K562 (cell line): ENCODE measurements at regions not wholly inside any gene's neighbourhood (a gene's known extent, or its start where the extent isn't known, plus 50 kb on each side); places are given as distances from the start of the nearest gene placed in this dataset.

Experiments
- ATAC-seq: fragments of 200-7000 bp; cut with Tn5 transposase; 3 replicates; pipeline ENCODE4 v1.9.1; 2020; ENCODE audit warnings: moderate library complexity
- BruUV-seq: library from RNA; stranded (reverse); fragments of 400-500 nt; replicated peaks from 2 replicates; lab custom pipeline; 2021; lab: Mats Ljungman, UMichigan
- CTCF ChIA-PET: fragments of 300-600 bp; formaldehyde crosslinking; extraction: SDS; loops from one replicate; lab custom pipeline; 2021; ENCODE audit warnings: low intra/inter-chr PET ratio; lab: Yijun Ruan, JAX
- POLR2A ChIA-PET: fragments of 300-600, 350-650 bp; sonication (Branson Sonifier 250); formaldehyde crosslinking; extraction: SDS; loops from one replicate; lab custom pipeline; 2021; ENCODE audit warnings: antibody characterized with exemption, inconsistent platforms; lab: Yijun Ruan, JAX
- DNase-seq, 4 experiments: peaks; one replicate each; pipeline versions ENCODE4 v3.0.0 to v3.0.0-alpha.2; 2011 to 2018; ENCODE audit warnings: low spot score in 3 of 4, mixed read lengths in 3 of 4; ENCODE audit errors: extremely low read depth in 1 of 4
- FAIRE-seq: peaks from 2 replicates; lab custom pipeline; 2011; peaks lifted over from hg19 to GRCh38; lab: Jason Lieb, UNC
- H2AFZ ChIP-seq: 2 replicates; pipeline ENCODE4 v1.6.0; 2011; ENCODE audit warnings: low read depth, low read length, control low read depth, inconsistent platforms
- H3K27ac ChIP-seq: fragments of 200-600 bp; 3 replicates; pipeline ENCODE4 v1.8.0; 2011; ENCODE audit warnings: low read depth, mild to moderate bottlenecking, control low read depth, inconsistent platforms, low read length, moderate library complexity, mixed read lengths; ENCODE audit errors: extremely low read depth
- H3K27me3 ChIP-seq, 2 experiments: fragments of 300-600 bp in 1 of 2; 2 replicates in 1 of 2; 3 replicates in 1 of 2; pipeline versions ENCODE4 v1.6.0 to v1.8.0; 2011; ENCODE audit warnings: inconsistent platforms in 2 of 2, low read length in 2 of 2, mild to moderate bottlenecking in 1 of 2, mixed read lengths in 1 of 2, moderate library complexity in 1 of 2; ENCODE audit not compliant: control insufficient read depth in 2 of 2, insufficient read depth in 2 of 2
- H3K36me3 ChIP-seq: fragments of 300-600 bp; 3 replicates; pipeline ENCODE4 v1.8.0; 2011; ENCODE audit warnings: mild to moderate bottlenecking, low read length, inconsistent platforms; ENCODE audit not compliant: control insufficient read depth, insufficient read depth
- H3K4me1 ChIP-seq, 2 experiments: fragments of 200-600 bp in 1 of 2; replicated peaks in 1 of 2; 2 replicates in 1 of 2; 3 replicates in 1 of 2; pipeline versions ENCODE4 v1.5.1 to v1.8.0; 2011; ENCODE audit warnings: inconsistent platforms in 2 of 2, low read length in 2 of 2, mild to moderate bottlenecking in 1 of 2, mixed read lengths in 1 of 2, moderate library complexity in 1 of 2; ENCODE audit not compliant: control insufficient read depth in 2 of 2, insufficient read depth in 2 of 2
- H3K4me2 ChIP-seq: 2 replicates; pipeline ENCODE4 v1.6.1; 2011; ENCODE audit warnings: low read length, control low read depth, inconsistent platforms, mixed read lengths; ENCODE audit not compliant: insufficient read depth
- H3K4me3 ChIP-seq: fragments of 200-600 bp; sonication (generic), shearing (Covaris generic); 2 replicates; pipeline ENCODE4 v1.5.1; 2016; ENCODE audit warnings: control low read depth, inconsistent platforms
- H3K79me2 ChIP-seq: fragments of 200-600 bp; 3 replicates; pipeline ENCODE4 v1.8.0; 2011; ENCODE audit warnings: low read length, inconsistent platforms; ENCODE audit not compliant: control insufficient read depth, insufficient read depth
- H3K9ac ChIP-seq, 2 experiments: 2 replicates each; pipeline versions ENCODE4 v1.6.0 to v1.6.1; 2011; ENCODE audit warnings: low read depth in 2 of 2, low read length in 2 of 2, control low read depth in 1 of 2, inconsistent platforms in 1 of 2, mild to moderate bottlenecking in 1 of 2, mixed read lengths in 1 of 2; ENCODE audit not compliant: insufficient read depth in 1 of 2
- H3K9me1 ChIP-seq: one replicate; pipeline ENCODE4 v1.6.0; 2011; ENCODE audit warnings: inconsistent platforms, mild to moderate bottlenecking, low read length, moderate library complexity; ENCODE audit not compliant: control insufficient read depth, insufficient read depth
- H3K9me3 ChIP-seq: replicated peaks from 2 replicates; pipeline ENCODE4 v1.5.1; 2011; ENCODE audit warnings: low read depth, low read length, inconsistent platforms; ENCODE audit not compliant: control insufficient read depth, insufficient read depth
- H4K20me1 ChIP-seq: replicated peaks from 2 replicates; pipeline ENCODE4 v1.6.1; 2011; ENCODE audit warnings: low read length, inconsistent platforms, mixed read lengths; ENCODE audit not compliant: control insufficient read depth, insufficient read depth
- AFF4 ChIP-seq: sonication (generic); formaldehyde crosslinking; IDR thresholded peaks from 2 replicates; pipeline ENCODE4 v1.8.0; 2023; ENCODE audit warnings: mild to moderate bottlenecking, missing genetic modification reagents
- CBX5 ChIP-seq: IDR thresholded peaks from 2 replicates; pipeline ENCODE4 v1.6.1; 2014; ENCODE audit warnings: low read depth, borderline replicate concordance
- ETV6 ChIP-seq, 3 experiments: fragments of 150-350 bp in 1 of 3; sonication (generic) in 1 of 3; formaldehyde crosslinking in 1 of 3; IDR thresholded peaks; 2 replicates each; pipeline versions ENCODE4 v1.6.1 to v1.8.0; 2014 to 2022; ENCODE audit warnings: borderline replicate concordance in 2 of 3, low read depth in 2 of 3, antibody characterized with exemption in 1 of 3, low read length in 1 of 3, mild to moderate bottlenecking in 1 of 3, missing genetic modification reagents in 1 of 3
- GATAD2B ChIP-seq: fragments of 450-650 bp; IDR thresholded peaks from 2 replicates; pipeline ENCODE4 v1.6.1; 2017; ENCODE audit warnings: mild to moderate bottlenecking, borderline replicate concordance
- MNT ChIP-seq, 2 experiments: fragments of 450-650 bp; conservative IDR thresholded peaks; 2 replicates each; pipeline ENCODE4 v1.6.1; 2017; ENCODE audit warnings: mild to moderate bottlenecking in 2 of 2, moderate library complexity in 2 of 2
- NR0B1 ChIP-seq: fragments of 450-650 bp; IDR thresholded peaks from one replicate; pipeline ENCODE4 v1.6.1; 2018; ENCODE audit warnings: mild to moderate bottlenecking, moderate library complexity; ENCODE audit not compliant: partially characterized antibody
- TBL1XR1 ChIP-seq, 2 experiments: IDR thresholded peaks; 2 replicates each; pipeline ENCODE4 v1.6.1; 2012; ENCODE audit warnings: improper control_type of control experiment in 2 of 2, low read length in 2 of 2, mild to moderate bottlenecking in 1 of 2
- WGBS: fragments of 100-300 bp; shearing (Covaris generic); methylation state at CpG from one replicate; pipeline ENCODE4 v1.1.6; 2016; ENCODE audit warnings: low coverage, mixed read lengths; ENCODE audit not compliant: insufficient coverage; ENCODE audit errors: missing lambda C conversion rate; 5-methylcytosine and 5-hydroxymethylcytosine counted together
- in situ Hi-C: fragments of 300-500 bp; cut with MboI; formaldehyde crosslinking; loops from 4 replicates; pipeline ENCODE4 v1.15.0; 2018; ENCODE audit warnings: inconsistent platforms, mixed read lengths
- intact Hi-C: fragments of 100-400 bp; cut with micrococcal nuclease; formaldehyde crosslinking; loops from 2 replicates; pipeline ENCODE4 v1.14.2; 2022
- TF ChIP-seq, protein P1 (sequence below): fragments of 450-650 bp; IDR thresholded peaks from 2 replicates; pipeline ENCODE4 v1.6.1; 2014; ENCODE audit warnings: low read depth, mild to moderate bottlenecking, moderate library complexity, borderline replicate concordance
- TF ChIP-seq, protein P2 (sequence below): fragments of 250-450 bp; sonication (Bioruptor Pico); IDR thresholded peaks from 2 replicates; pipeline ENCODE4 v1.4.0; 2020; ENCODE audit warnings: mild to moderate bottlenecking, moderate library complexity

GRCh38 chr4:126004941-126005340 lies 690.2 kb downstream of the FAT4 start:
- no peaks in the 10 kb centered on the region for H4K20me1 ChIP-seq
- CTCF ChIA-PET: no interaction called here
- no peaks in the 10 kb centered on the region for H3K9me1 ChIP-seq
- H3K27ac ChIP-seq: no peak overlapping the region
- no peaks in the 10 kb centered on the region for H3K27me3 ChIP-seq
- no peaks in the 10 kb centered on the region for H3K36me3 ChIP-seq
- no peak overlapping the region for H3K4me2 ChIP-seq
- 2% methylated on average over 3 of the region's 4 CpGs for WGBS
- H2AFZ ChIP-seq: no peak overlapping the region
- no peaks in the 10 kb centered on the region for H3K9me3 ChIP-seq
- no TSS peak for BruUV-seq
- H3K4me1 ChIP-seq: no peaks in the 10 kb centered on the region
- H3K4me3 ChIP-seq: no peak overlapping the region
- FAIRE-seq (no peak), ATAC-seq (no peak), DNase-seq (no peak)
- in situ Hi-C loops (no loop called here), intact Hi-C loops (no loop called here)
- POLR2A ChIA-PET: no interaction called here
- no peak overlapping the region for H3K9ac ChIP-seq
- no peaks in the 10 kb centered on the region for H3K79me2 ChIP-seq
- TF ChIP-seq GATAD2B (no peak), MNT (conservative IDR thresholded peaks at IDR 0.05) (no peak), NR0B1 (no peak), CBX5 (no peak), TBL1XR1 (IDR thresholded peaks at IDR 0.05; ENCODE audit: low read length in 2 of 2) (no peak), AFF4 (CRISPR knock-in tag) (no peak), ETV6 (IDR thresholded peaks at IDR 0.05; ENCODE audit: borderline replicate concordance in 1 of 2, low read depth in 2 of 2, low read length in 1 of 2) (no peak), ETV6 (CRISPR knock-in tag; IDR thresholded peaks at IDR 0.05; ENCODE audit: borderline replicate concordance) (no peak)
- TF ChIP-seq, protein P1, sequence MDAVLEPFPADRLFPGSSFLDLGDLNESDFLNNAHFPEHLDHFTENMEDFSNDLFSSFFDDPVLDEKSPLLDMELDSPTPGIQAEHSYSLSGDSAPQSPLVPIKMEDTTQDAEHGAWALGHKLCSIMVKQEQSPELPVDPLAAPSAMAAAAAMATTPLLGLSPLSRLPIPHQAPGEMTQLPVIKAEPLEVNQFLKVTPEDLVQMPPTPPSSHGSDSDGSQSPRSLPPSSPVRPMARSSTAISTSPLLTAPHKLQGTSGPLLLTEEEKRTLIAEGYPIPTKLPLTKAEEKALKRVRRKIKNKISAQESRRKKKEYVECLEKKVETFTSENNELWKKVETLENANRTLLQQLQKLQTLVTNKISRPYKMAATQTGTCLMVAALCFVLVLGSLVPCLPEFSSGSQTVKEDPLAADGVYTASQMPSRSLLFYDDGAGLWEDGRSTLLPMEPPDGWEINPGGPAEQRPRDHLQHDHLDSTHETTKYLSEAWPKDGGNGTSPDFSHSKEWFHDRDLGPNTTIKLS: no peak
- TF ChIP-seq, protein P2, sequence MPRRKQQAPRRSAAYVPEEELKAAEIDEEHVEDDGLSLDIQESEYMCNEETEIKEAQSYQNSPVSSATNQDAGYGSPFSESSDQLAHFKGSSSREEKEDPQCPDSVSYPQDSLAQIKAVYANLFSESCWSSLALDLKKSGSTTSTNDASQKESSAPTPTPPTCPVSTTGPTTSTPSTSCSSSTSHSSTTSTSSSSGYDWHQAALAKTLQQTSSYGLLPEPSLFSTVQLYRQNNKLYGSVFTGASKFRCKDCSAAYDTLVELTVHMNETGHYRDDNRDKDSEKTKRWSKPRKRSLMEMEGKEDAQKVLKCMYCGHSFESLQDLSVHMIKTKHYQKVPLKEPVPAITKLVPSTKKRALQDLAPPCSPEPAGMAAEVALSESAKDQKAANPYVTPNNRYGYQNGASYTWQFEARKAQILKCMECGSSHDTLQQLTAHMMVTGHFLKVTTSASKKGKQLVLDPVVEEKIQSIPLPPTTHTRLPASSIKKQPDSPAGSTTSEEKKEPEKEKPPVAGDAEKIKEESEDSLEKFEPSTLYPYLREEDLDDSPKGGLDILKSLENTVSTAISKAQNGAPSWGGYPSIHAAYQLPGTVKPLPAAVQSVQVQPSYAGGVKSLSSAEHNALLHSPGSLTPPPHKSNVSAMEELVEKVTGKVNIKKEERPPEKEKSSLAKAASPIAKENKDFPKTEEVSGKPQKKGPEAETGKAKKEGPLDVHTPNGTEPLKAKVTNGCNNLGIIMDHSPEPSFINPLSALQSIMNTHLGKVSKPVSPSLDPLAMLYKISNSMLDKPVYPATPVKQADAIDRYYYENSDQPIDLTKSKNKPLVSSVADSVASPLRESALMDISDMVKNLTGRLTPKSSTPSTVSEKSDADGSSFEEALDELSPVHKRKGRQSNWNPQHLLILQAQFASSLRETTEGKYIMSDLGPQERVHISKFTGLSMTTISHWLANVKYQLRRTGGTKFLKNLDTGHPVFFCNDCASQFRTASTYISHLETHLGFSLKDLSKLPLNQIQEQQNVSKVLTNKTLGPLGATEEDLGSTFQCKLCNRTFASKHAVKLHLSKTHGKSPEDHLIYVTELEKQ: no peak
